Dermis microvascular lymphatic vessel endothelial cell (primary cell): ENCODE measurements at regions not wholly inside any gene's neighbourhood (a gene's known extent, or its start where the extent isn't known, plus 50 kb on each side); places are given as distances from the start of the nearest gene placed in this dataset.
"Not testable (repeated sequence)": the region's sequence is repeated elsewhere in the genome, so short reads cannot be mapped to it uniquely, and the experiment has no call there.

ENCODE experiments used
- DNase-seq, 2 donors: peaks; one replicate each; pipeline versions ENCODE4 v3.0.0 to v3.0.0-alpha.2; 2010; ENCODE audit warnings: low read depth in 2 of 2

DNA sequence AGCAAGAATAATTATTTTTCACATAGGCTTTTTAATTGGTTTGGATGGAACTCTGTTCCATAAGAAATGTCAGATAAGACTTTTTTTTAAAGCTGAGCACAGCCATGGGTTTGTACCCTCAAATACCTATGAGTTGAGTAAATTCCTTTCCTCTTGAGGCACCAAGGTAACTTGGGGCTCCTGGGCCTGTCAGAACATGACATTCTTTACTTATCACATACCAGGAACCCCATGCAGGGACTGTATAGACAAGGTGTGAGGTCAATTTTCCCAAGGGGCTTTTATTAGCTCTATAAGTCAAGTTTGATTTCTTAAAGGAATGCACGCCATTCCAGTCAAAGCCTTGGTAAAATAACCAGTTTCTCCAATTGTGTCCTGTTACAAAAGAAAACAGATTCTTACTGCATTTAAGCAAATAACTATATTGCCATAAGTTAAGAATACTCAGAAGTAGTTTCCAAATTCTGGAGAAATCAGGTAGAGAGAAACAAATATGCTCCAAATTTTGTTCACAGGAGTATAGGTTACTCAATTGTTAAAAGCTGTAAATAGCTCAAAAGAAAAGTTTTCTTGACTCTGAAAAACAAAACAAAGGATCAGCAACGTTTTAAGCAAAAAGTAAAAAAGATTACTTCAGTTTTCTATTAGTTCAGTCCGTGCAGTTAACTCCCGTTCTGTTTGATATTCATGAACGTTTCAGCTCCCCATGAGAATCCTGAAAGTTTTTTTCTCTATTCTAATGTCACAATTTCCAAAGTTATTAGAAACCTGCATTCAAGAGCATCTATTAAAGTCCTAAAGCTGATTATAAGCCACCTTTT is 167.5 kb upstream of the NAMPT start:
- no peak for DNase-seq

DNA sequence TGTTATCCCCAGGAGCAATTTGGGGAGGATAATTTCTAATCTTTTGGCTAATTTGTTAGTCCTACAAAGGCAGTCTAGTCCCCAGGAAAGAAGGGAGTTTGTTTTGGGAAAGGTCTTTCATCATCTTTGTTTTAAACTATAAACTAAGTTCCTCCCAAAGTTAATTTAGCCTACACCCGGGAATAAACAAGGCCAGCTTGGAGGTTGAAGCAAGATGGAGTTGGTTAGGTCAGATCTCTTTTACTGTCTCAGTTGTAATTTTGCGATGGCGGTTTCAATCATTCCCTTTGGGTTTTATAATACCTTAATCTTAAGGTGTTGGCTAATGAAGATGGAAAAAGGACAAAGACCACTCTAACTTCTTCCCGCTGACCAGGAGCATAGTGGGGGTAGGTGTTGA is 166.4 kb upstream of the NAMPT start:
- DNase-seq, result no peak

DNA sequence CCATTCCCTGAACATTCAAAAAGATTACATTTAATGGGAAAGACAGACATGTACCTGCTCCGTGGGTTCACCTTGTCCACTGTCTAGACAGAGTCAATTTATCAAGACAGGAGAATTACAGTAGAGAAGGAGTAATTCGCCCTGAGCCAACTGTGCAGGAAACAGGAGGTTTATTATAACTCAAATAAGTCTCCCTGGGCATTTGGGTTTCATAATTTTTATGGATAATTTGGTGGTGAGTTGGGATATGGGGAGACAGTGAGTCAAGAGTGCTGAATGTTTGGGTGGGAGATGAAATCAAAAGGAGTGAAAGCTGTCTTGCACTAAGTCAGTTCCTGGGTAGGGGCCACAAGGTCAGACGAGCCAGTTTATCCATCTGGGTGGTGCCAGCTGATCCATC is 165.9 kb upstream of the NAMPT start:
- DNase-seq, result no peak

DNA sequence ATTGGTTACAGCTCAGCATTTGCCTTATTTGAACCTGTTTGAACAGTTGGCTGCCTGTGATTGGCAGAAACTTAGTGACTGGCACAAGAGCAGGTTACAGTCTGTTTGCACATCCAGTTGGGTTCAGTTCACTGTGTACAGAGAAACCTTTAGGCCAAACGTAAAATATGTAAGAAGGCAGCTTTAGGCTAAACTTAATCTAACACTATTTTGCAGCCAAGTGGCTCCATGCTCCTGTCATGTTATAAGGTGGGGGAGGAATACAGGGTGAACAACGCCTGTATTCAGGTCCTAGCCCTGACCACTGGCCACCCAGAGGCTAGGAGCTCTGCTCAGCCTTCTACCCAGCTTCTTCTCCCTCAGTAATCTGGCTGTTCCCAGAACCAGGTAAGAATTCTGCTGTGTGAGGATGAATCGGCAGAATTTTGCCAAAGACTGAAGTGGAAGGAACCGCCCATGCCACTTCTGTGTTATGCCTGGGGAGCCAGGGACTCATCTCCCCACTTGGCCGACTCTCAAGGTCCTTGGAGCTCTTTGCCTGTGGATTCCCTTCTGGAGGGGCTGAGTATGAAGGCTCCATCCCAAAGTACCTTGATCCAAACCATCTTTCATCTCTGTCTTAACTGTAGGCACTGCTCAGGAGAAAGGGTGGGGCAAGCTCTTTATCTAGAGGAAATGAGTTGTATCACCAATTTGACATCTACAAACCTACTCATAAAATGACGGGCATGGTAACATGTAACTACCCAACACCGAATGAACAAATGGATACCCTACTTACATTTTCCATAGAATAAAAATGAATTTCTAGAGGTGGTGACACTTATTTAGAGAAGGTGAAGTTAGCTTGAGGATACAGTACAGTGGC is 164.4 kb upstream of the NAMPT start:
- DNase-seq, result no peak

DNA sequence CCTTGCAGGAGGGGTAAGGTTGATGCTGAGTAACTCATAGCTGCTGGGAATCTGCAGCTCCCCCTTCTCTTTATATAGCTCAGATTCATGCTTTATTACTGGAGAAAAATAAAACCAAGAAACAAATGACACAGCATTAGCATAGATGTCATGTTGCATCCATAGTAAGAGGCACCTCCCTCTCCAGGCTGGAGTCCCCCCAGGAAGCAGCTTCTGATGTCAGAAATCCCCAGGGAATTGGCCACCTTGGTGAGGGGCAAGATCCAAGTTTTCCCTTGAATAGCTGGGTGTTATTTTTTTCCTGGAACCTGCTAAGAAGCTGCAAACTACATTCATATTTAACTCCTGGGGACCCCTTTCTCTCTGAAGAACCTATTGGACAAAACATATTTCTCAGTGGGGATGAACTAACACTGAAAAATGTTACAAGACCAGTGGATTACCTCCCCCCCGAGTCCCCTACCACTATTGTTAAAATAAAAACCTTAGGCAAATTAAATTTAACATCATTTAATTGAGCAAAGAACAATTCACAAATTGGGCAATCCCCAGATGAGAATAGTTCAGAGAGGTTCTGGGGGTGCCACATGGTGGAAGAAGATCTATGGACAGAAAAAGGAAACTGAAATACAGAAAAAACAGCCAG is 163.7 kb upstream of the NAMPT start:
- no peak for DNase-seq

DNA sequence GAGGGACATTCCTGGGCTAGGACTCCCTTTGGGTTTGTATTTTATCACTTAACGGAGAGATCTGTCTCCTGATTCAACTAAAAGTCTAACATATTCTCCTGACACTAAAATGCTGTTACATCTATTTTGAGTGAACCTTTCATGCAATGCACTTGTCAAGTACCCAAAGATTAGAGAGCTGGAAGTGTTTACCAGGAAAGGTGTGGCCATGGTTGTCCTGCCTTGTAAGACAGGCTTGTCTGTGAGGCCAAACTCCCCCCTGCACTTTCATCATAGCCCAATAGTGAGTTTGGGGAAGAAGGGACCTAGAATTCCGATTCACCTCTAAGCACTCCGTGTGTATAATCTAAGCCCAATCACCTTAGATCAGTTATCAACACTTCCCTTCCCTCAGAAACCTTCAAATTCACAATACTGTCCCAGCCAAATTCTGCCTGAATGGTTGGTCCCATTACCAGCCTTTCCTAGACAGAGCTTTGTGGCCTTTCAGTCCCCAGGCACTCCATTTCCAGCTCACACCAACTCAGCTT is 162.6 kb upstream of the NAMPT start:
- DNase-seq, result no peak

DNA sequence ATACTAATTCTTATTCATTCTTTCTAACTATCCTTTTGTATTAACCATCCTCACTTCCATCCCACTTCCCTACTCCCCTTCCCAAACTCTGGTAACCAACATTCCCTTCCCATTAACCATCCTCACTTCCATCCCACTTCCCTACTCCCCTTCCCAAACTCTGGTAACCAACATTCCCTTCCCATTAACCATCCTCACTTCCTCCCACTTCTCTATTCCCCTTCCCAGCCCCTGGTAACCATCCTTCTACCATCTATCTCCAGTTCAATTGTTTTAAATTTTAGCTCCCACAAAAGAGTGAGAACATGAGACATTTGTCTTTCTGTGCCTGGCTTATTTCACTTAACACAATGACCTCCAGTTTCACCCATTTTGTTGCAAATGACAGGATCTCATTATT is 160.6 kb upstream of the NAMPT start:
- not testable (repeated sequence) for DNase-seq

DNA sequence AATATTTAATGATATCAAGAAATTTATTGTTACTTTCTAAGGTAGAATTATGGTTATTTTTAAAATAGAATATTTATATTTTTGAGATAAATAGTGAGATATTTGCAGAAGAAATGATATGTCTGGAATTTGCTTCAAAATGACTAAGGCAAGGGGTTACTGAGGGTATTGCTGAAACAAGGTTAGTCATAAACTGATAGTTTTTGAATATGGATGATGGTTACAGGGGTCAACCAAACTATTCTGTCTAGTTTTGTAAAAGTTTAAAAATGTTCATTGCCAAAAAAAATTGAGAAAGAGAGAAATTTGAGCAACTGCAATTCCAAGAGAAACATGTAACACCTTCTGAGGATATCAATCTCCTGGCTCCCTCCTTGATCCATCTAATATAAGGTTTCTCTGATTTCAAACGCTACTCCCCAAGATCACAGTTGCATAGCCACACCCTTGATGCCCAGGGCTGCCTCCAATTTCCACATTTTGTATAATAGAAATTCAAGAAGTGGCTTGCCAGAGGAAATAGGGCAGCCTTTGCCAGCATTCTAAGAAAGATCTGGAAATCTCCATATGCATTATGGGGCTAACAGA is 159.4 kb upstream of the NAMPT start:
- no peak for DNase-seq

DNA sequence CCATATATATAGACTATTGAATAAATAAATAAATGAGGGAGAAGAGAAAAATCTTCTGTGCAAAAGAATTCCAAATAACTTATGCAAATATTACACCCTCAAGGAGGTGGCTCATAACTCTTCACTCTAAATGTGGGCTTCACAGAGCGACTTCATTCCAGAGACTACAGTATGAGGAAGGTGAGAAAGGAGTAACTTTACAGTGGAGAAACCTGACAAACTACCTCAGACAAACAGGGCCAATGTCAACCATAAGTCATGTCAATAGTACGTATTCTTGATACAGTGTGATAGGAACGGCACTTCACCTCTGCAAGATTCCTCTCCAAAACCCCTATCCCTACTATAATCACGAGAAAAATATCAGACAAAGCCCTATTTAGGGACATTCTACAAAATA is 158.4 kb upstream of the NAMPT start:
- DNase-seq, result no peak

DNA sequence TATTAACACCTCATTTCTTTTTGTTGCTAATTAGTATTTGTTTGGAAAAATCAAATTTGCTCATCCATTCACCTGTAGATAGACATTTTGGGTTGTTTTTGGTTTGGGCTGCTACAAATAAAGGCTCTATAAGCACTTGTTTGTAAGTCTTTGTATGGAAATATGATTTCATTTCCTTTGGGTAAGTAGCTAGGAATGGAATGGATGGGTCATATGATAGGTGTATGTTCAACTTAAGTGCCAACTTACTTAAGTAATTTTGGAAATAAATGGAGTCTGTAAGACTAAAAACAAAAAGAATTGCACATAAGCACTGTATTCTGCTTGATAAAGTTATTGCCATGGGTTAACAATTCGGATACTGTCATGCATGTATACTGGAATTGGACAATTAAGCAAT is 157.7 kb upstream of the NAMPT start:
- no peak for DNase-seq

DNA sequence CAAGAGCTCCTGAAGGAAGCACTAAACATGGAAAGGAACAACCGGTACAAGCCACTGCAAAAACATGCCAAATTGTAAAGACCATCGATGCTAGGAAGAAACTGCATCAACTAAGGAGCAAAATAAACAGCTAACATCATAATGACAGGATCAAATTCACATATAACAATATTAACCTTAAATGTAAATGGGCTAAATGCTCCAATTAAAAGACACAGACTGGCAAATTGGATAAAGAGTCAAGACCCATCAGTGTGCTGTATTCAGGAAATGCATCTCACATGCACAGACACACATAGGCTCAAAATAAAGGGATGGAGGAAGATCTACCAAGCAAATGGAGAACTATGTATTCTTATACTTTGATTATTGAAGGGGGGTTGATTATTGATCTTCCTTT is 156.6 kb upstream of the NAMPT start:
- DNase-seq, result not testable (repeated sequence)

DNA sequence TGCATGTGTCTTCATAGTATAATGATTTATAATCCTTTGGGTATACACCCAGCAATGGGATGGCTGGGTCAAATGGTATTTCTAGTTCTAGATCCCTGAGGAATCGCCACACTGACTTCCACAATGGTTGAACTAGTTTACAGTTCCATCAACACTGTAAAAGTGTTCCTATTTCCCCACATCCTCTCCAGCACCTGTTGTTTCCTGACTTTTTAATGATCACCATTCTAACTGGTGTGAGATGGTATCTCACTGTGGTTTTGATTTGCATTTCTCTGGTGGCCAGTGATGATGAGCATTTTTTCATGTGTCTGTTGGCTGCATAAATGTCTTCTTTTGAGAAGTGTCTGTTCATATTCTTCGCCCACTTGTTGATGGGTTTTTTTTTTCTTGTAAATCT is 152.2 kb upstream of the NAMPT start:
- DNase-seq, result not testable (repeated sequence)

DNA sequence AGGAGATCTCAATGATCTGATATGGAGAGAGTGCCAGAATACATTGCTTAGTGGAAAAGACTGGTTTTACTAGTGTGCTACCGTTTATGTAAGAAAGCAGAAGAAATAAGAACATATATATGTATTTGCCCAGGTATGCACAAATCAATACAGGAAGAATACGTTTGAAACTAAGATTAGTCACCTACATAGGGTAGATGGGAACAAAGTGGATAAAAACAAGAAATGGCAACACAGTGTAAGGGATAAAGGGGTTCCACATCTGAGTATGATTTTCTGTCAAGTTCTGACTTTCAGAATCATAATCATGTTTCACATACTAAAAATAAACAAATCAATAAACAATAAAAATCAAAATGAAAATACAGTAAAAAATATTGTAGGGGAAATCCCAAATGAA is 148.6 kb upstream of the NAMPT start:
- no peak for DNase-seq

DNA sequence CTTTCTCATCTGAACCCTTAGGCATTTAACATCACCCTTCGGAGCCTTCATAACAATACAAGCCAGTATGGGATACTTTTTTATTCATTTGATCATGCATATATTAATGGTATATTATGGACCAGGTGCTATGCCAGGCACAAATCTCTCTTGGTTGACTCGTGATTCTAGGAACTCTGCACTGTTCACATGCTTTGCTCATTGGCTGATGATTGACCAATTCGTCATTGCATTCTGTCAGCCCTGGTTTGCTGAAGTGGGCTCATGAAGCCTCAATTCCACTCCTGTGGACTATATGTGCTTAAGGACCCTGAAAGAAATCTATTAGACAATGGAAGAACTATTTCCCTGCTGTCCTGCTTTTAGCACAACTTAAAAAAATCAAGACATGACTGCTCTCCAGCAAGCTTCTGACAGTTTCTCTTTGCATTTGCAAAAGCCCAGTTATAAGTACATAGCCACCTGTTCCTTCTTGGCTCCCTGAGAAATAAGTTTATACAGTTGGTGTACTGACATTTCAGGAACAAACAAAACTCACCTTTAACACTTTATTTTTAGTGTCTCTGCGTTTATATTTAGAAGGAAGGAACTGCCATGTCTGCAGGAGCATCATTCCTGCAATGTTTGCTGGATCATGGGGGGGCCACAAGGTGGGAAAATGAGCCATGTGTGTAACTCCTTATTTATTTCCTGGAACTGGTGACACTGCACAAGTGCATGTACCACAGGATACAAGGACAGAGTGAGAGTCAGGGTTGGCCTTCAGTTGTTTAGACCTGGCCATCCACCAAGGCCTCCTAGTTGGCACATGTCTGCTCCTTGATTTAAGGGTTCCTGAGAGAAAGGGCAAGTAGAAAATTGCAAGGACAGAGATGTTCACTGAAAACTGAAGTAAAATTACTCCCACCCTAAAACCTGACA is 146.0 kb upstream of the NAMPT start:
- no peak for DNase-seq

DNA sequence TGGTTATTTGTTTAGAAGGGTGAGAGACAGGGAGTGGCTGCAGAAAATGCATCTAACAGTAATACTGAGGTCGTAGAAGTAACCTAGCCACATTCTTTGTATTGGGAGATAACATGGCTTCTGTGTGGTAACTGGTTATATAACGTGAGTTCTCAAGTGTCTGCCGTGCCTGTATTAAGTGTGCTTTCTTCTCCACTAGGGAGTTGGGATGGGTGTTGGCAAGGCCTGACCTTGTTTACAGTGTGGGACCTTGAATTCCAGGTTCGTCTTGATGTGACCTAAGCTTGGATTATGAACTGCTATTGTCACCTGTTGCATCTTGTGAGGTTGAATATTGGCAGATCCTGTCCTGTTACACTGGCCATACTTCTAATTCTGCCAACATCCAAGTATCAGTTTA is 145.3 kb upstream of the NAMPT start:
- DNase-seq, result no peak

DNA sequence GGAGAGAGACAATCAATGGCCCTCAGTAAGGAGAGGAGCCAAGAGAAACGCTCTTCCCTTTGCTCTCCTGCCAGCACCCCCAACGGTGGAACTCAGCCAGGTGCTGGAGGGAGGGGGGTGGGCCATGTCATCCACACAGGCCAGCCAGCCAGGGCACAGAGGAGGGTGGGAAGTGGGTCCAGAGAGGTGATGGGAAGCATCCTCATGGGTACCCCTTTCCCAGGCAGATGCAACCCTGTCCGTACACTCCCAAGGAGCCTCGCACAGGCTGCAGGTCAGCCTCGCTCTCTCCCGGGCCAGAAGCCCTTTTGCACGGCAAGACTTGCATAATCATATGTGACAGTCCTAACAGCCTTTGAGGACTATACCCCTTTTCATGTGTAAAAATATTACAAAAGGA is 142.0 kb upstream of the NAMPT start:
- DNase-seq, result no peak

DNA sequence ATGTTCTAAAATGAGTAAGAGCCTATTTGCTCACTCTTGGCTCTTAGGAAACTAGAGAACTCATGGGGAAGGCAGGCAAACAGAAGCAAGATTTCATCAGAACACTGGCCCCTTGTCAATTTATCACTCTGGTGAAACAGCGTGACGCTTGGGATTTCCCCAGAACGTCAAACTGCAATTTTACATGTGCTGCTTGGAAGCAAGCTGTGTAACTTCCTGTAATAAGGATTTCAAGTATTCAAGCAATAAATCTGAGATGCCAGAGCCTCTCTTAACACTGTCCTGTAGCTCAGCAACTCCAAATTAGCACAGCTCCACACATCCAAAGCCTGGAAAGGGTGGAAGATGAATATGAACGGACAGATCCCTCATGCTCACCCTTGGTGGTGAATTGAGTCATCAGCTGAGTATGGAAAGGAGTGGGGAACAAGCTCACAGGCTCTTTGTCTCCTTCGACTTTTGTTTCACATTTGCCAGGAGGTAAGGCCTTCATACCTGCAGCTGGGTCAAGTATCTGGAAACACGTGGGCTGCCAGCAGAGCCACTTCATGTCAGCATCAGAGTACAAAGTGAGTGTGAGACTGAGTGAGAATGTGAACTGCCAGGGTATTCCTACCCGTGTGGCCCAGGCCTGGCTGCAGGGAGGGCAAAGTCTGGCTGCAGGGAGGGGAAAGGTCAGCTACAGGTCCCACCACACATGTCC is 140.4 kb upstream of the NAMPT start:
- peak; percentile 77 to 82 for DNase-seq

DNA sequence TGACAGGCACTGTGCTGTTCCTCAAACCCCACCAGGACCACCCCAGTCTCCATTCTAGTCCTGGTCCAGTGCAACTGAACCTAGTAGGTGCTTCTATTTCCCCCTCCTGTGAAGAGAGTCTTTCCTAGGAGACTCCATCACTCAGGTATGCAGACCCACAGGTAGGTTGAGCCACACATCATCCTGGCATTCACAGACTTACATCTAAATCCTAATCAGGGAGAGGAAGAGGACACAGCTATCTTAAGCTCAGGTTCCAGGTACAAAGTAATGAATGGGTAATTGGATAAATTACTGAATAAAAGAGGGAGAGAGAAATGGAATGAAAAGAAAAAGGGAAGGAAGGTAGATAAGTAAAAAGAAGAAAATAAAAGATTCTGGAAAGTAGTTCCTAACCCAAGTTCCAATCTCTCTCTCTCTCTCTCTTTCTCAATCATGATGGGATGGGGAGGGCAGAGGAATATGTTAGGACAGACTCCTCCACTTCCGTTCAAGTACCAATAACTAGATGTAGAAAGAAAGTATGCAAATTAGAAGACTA is 139.8 kb upstream of the NAMPT start:
- DNase-seq, result no peak

DNA sequence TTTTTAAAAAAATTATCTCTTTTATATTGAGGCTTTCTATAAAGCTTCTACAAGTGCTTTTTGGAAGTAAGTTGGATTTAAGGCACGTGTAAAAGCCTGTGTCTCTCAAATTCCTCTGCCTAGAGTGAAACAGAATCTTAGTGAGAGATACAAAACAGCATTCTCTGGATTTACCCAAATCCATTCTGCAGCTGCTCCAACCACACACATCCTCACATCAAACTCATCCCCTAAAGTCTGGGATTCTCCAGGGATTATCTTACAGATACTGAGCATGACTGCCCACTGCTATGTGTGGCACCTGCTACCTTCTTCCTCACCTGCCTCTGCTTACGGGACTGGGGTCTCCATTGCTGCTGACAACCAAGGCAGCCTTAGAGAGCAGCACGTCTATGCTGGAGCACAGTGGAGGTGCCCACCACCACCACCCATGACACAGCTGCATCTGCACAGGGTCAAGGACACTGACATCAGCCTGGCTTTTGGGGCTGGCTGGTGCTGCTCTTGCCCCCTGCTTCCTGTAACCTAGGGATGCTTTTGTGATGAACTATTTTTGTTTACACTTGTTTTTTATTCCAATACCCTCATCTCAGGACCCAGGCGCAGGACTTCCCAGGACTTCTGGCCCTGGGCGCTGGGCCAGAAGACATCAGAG is 139.2 kb upstream of the NAMPT start:
- no peak for DNase-seq
